ENCODE measurements at regions not wholly inside any gene's neighbourhood (a gene's known extent, or its start where the extent isn't known, plus 50 kb on each side); places are given as distances from the start of the nearest gene placed in this dataset.

DNA sequence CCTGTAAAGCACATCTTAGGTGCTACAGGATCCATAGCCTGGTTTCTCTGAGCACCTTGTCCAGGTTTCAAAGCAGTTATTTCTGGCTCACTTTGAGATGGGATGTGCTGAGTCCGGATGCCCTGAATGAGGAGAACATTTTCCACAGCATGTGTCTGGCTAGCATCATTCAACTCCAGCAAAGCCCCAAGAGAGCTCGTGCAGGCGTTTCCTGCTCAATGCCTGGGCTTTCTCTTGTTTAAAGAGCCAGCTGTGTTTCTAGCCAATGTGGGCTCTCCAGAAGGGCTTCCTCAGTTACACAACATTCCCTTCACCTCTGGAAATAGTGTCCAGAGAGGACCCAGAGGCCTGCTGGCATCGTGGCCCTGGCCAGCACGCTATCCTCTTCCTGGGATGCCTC is 411.7 kb downstream of the DMAC1 start:
- DNase-seq = no peak

DNA sequence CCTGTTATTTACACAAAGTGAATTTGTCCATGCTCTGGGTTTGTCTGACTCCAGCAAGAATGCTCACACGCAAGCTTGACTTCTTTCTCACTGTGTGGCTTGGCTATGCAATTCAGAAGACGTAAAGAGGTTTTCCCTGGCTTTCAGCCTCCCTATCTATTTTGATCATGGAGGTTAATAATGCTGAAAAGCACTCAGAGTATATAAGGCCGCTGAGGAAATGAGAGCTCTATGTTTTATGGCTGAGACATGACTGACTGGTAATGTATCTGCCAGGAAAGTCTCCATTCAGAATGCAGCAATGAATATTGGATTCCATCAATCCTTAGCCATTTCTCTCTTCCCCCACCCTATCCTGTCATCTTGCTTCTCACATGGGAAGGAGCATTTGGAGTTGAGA is 417.3 kb downstream of the DMAC1 start:
- DNase-seq = no peak

- no peak for DNase-seq
Measured at GRCh38 chr9:7377489-7377888, 422.1 kb downstream of the DMAC1 start.

- DNase-seq = no peak
Measured at GRCh38 chr9:7376833-7377232, 422.7 kb downstream of the DMAC1 start.

DNA sequence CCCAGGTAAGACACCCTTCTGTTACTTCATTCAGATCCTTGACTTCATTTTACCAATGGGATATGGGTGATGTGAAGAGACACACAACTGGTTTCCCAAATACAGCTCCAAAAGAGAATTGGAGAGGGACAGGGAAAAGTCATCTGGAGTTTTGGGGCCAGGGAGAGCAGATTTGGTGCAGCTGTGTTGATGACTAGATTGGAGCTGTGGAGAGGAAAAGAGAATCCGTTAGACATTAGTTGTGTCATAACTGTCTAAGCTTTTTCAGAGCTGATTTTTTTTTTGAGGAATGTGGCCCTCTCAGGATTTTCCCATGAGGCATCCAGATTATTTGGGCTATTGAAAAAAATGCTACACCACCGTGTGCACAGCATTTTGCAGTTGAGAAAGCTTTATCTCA is 423.4 kb downstream of the DMAC1 start:
- DNase-seq = no peak

DNA sequence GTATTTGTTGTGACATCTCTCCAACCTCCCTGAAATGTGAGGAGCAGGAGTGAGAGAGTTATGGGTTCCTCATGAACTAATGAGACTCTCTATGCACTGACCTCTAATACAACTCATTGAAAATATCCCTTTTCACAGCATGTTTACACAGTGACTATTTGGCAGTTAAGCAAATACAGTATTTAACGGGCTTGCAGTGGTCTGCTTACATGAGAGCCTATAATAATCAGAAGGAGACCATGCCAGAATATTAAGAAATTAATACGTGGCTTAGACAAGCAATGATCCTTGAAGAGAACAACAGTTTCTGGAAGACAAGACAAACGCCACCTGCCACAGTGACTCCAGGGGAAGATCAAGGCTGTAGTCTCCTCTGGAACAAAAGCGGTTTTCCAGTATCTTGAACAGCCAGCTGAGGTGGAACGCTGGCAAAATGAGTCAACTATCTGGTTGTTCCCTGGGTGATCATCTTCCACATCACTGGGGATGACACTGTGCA is 424.5 kb downstream of the DMAC1 start:
- DNase-seq = no peak

GRCh38 chr9:7370988-7371387 is 428.6 kb downstream of the DMAC1 start:
- no peak for DNase-seq

GRCh38 chr9:7370381-7370780 is 429.2 kb downstream of the DMAC1 start:
- no peak for DNase-seq

DNA sequence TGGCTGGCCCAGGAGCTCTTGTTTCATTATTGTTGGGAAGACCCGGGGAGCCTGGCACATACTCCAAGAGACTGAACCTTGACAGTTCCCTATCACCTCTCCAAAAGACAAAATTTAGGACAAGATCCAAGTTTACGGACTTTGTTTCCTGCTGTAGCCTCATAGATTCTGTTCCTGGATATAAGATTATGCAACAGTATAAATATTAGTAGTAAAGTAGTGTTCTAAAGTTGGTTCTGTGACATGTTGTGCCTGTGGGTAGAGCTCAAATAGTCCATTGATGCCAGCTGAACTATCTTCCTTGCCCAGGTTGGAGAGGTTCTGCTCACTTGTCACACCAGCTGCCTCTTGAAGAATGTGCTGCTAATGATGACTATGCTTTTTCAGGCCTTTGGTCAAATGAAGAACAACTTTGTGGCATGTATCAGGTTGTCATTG is 430.2 kb downstream of the DMAC1 start:
- DNase-seq = no peak

DNA sequence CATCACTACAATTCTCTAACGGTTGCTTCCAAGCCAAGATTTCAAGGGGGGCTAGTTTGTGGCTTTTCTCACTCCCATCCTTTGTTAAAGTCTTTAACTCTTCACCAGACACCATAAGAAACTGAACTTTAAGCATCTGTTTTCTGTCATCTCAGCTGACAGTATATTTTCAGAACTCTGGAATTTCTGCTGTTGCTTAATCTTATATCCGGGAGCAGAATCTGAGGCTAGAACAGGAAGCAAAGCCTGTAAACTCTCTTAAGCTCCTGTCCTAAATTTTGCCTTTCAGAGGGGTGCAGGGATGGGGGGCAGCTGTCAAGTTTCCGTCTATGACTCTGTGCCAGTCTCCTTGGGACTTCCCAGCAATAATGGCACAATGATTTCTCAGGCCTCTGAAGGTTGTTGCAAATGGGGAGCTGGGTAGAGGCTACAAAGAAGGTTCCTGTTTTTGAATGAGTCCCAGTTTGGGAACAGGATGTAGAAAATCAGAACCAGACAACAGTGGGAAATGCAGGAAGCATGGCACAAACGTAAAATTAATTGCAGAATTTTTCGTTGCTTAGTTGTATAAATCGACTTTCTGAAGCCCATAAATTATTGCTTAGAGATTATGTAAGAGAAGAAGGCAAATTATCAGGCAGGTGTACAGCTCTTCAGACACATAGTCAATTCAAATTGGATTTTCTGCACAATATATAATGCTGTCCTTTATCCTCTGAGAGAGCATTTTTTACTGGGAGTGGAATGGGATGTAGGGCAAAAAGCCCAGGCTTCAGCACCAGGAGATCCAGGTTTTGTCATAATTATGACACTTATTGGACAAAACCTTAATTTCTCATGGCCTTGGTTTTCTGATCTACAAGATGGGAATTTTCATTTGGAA is 430.9 kb downstream of the DMAC1 start:
- no peak for DNase-seq

DNA sequence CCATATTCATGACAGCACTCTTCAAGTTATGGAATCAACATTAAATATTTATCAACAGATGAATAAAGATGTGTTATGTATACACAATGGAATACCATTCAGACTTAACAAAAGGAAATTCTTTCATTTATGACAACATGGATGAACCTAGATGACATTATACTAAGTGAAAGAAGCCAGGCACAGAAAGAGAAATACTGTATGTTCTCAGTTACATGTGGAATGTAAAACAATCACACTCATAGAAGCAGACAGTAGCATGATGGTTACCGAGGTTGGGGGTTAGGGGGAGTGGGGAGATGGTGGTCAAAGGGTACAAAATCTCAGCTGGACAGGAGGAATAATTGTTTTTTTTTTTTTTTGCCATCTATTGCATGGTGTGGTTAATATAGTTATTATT is 431.9 kb downstream of the DMAC1 start:
- DNase-seq = no peak

DNA sequence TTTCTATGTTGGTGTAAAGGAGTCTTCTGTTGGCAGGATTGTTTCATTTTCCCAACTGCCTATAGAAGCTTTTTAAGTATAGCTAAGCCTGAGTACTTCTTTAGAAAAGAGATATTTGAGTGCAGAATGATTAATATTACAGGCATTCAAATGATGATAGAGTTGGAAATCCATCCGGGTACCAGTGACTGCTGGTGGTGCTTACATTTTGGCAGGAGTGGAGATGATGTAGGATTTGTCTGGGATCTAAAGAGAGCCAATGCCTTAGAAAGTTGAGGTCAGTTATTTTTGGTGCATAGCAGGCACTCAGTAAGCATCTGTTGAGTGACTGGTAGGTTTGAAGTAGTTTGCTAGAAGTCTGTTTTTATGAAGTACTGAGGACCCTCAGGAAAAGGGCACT is 433.5 kb downstream of the DMAC1 start:
- no peak for DNase-seq

DNA sequence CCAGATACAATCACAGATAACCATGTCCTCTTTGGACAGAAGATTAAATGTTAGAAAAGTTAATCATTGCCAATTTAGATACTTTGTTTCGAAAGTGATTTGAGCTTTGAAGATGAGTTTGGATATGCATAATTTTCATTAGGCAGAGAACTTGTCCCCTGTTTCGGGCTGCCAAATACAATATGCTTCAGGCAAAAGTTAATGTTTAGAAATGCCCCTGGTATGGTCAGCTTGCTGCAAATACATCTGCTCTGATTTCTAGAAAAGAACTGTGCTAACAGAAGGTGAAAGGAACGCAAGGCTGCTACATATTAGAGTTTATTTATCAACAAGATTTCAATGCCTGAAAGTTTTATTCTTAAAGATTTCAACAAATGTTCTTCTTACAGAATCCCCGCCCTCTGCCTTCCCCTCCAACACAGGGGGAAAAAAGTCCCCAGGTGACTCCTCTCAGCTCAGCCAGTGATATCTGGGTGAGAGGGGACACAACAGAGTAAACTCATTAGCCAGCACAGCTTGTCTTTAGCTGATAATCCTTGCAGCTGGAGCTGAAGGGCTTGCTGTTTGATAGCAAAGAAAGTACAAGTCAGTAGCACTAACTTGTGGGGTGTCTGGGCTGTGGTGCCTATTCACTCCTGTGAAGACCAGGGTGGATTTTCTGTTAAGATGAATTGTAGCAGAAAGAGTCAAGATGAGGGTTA is 435.7 kb downstream of the DMAC1 start:
- DNase-seq = no peak

DNA sequence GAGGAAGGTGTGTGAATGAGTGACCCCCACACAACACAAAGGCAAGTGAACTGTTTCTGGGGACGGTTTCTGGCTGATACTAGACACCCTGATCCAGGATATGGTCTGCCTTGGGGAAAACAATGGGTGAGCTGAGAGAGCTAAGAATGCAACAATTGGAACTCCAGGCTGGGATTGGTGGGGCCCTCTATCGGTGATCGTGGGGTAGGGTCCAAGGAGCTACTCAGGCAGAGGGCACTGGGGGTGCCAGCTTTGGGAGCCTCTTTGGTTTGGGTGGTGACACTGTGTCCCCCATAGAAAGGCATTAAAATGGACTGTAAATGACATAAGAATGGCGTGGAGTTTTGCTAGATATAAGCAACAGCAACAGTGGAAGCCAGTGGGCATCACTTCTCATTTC is 439.1 kb downstream of the DMAC1 start:
- no peak for DNase-seq

DNA sequence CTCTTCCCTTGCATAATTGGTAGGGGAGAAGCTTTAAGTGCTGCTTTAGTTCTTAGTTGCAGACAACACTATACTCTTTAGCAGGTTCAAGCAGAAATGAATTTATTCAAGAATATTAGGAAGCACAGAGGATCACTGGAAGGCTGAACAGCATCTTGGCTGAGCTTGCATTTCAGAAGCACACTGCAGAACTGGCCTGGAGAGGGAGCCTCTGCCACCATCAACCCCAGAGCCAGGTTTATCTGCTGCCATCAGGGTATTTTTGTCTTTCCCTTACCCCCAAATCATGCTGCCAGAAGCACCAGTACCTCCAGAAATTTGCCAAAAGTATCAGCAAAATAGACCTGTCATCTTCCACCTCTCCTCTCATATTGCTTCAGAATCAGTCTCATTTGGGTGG is 440.7 kb downstream of the DMAC1 start:
- DNase-seq = no peak

DNA sequence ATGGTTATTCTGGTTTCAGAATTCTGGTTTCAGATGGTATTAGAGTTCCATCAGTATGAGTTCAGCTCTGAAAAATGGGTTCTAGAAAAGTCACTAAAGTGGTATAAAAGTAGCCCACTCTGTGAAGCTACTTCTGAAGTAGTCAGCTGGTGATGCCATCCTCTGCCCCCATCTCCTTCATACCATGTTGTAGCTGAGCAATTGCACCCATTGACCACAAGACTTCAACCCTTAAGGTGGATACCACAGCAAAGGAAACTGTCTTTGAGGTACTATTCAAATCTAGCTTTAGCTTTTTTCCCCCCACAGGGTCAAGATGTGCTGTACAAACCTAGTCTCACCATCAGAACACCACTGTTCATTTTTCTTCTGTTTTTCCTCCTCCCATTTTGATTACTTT is 444.9 kb downstream of the DMAC1 start:
- no peak for DNase-seq

- no peak for DNase-seq
Measured at GRCh38 chr9:7348692-7349091, 450.9 kb downstream of the DMAC1 start.

DNA sequence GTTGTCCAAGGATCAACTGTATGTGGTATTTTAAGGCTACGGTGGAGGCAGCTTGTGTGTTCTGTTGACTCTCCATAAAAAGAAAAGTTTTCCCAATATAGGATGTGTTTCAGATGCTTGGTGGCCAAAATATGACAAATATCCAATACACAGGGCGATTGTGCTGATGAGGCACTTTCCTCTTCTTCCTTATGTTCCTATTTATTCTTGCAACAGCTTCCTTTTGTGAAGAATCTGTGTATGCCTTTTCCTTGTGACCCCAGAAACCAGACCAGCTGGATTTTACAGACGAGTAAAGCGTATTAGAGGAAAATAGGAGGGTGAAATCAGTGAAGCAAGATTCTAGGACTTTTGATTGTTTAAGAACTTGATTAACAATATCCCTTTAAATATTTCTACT is 452.0 kb downstream of the DMAC1 start:
- no peak for DNase-seq

DNA sequence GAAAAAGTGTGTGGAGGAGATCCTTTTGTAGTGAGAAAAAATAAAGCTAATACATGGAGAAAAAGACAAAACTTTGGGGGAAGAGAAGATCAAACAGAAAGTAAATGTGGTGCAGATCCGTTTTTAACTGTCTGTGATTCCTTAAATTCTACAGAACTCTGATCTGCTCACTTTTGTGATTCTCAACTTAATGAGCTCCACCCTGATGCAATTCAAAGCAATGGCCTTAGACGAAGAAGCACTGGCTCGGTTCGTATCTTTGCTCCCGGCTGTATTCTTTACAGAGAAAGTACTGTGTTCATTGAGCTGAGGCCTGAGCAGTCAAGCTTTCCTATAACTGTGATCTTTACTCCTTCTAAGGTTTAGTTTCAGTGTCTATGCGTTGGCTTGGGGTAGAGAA is 453.4 kb downstream of the DMAC1 start:
- no peak for DNase-seq

DNA sequence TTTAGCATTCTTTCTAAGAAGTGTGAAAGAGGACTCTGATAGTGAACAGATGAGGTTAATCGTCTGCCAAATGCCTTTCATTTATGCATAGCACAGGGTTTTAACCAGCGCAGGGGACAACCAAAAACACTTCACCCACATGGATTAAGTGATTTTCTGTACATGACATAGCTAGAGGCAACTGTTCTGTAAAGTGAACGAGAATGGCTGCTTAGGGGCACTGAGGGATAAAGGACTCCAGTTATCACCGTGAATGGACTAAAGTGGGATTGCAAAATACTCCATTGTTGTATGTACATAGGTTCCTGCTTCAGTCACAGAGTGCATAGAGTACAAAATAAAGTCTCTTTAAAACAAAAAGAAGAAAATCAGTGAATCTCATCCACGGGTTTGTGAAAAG is 456.8 kb downstream of the DMAC1 start:
- DNase-seq = no peak

GRCh38 chr9:7342229-7342628 is 457.3 kb downstream of the DMAC1 start:
- DNase-seq = no peak

GRCh38 chr9:7341571-7341970 is 458.0 kb downstream of the DMAC1 start:
- no peak for DNase-seq

- no peak for DNase-seq
Measured at GRCh38 chr9:7340451-7340850, 459.1 kb downstream of the DMAC1 start.

GRCh38 chr9:7338586-7339281 is 460.8 kb downstream of the DMAC1 start:
- no peak for DNase-seq

Measured in stimulated activated CD4-positive, alpha-beta T cell treated with anti-CD3 and anti-CD28 coated beads, Interleukin-4, amount 100 ng/mL, for 24 hours (primary cell).